GM10266 (cell line): ENCODE measurements at regions not wholly inside any gene's neighbourhood (a gene's known extent, or its start where the extent isn't known, plus 50 kb on each side); places are given as distances from the start of the nearest gene placed in this dataset.

Experiments used
- DNase-seq: peaks from one replicate; pipeline ENCODE4 v3.0.0; 2012; ENCODE audit errors: extremely low spot score
- CTCF ChIP-seq: IDR thresholded peaks from 2 replicates; pipeline ENCODE4 v1.5.1; 2012; ENCODE audit warnings: mild to moderate bottlenecking, low read depth; ENCODE audit not compliant: control insufficient read depth, insufficient read depth; ENCODE audit errors: missing control alignments

DNA sequence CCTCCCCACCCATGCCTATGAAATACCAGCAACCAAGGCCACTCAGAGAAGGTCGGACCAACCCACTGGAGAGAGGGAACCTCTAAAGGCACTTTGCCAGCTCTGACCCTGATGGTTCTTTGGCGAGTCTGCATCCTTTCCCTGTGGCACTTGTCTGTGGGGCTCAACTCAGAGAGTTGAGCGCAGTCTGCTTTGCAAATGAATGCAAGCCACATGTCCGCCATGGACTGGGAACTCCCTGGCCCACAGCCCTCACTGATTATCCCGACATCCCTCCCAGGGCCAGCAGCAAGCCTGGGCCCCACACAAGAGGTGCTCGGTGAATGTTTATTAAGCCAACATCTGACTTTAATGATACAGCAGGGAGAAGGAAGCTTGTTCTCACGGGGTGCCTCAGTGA, 55.5 kb upstream of the HES1 start:
- no peak for TF ChIP-seq CTCF
- no peak for DNase-seq

- TF ChIP-seq CTCF = no peak
- DNase-seq = no peak
These were observed 54.8 kb upstream of the HES1 start for GRCh38 chr3:194080913-194081800.

GRCh38 chr3:194081826-194082225, 54.1 kb upstream of the HES1 start:
- TF ChIP-seq CTCF = no peak
- no peak for DNase-seq

GRCh38 chr3:194082743-194083636, 53.0 kb upstream of the HES1 start:
- no peak for TF ChIP-seq CTCF
- DNase-seq = no peak

DNA sequence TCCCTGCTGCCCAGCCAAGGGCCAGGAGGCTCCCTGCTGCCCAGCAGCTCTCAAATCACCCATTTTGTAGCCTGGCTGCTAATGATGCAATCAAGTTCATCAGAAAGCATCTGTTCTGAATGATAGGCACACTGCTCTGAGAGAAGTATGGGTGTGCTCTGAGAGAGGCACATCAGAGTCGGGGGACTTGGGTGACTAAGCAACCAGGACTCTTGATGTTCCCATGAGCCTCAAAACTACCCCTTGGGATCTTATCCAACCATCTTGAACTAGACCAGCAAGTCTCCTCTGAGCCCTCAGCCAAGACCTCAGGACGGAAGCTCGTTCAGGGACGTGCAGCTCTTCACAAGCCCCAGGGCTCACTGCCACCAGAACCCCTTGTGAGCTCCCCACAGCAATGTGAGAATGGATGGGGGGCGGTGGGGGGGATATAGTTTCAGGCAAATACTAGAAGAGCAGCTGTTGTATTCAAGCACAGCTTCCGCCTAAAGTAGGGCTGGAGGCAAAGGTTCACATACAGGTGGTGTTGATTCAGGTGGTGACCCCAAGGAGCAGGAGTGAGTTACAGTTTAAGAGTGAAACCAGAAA, 52.2 kb upstream of the HES1 start:
- no peak for TF ChIP-seq CTCF
- DNase-seq = no peak

GRCh38 chr3:194084284-194084683, 51.7 kb upstream of the HES1 start:
- no peak for TF ChIP-seq CTCF
- DNase-seq = no peak
